K562 (cell line): ENCODE measurements at regions not wholly inside any gene's neighbourhood (a gene's known extent, or its start where the extent isn't known, plus 50 kb on each side); places are given as distances from the start of the nearest gene placed in this dataset.

ENCODE experiments used
- ATAC-seq: fragments of 200-7000 bp; cut with Tn5 transposase; 3 replicates; pipeline ENCODE4 v1.9.1; 2020; ENCODE audit warnings: moderate library complexity
- BruUV-seq: library from RNA; stranded (reverse); fragments of 400-500 nt; replicated peaks from 2 replicates; lab custom pipeline; 2021; lab: Mats Ljungman, UMichigan
- CTCF ChIA-PET: fragments of 300-600 bp; formaldehyde crosslinking; extraction: SDS; loops from one replicate; lab custom pipeline; 2021; ENCODE audit warnings: low intra/inter-chr PET ratio; lab: Yijun Ruan, JAX
- POLR2A ChIA-PET: fragments of 300-600, 350-650 bp; sonication (Branson Sonifier 250); formaldehyde crosslinking; extraction: SDS; loops from one replicate; lab custom pipeline; 2021; ENCODE audit warnings: antibody characterized with exemption, inconsistent platforms; lab: Yijun Ruan, JAX
- DNase-seq, 4 experiments: peaks; one replicate each; pipeline versions ENCODE4 v3.0.0 to v3.0.0-alpha.2; 2011 to 2018; ENCODE audit warnings: low spot score in 3 of 4, mixed read lengths in 3 of 4; ENCODE audit errors: extremely low read depth in 1 of 4
- FAIRE-seq: peaks from 2 replicates; lab custom pipeline; 2011; peaks lifted over from hg19 to GRCh38; lab: Jason Lieb, UNC
- H2AFZ ChIP-seq: 2 replicates; pipeline ENCODE4 v1.6.0; 2011; ENCODE audit warnings: low read depth, low read length, control low read depth, inconsistent platforms
- H3K27ac ChIP-seq: fragments of 200-600 bp; 3 replicates; pipeline ENCODE4 v1.8.0; 2011; ENCODE audit warnings: low read depth, mild to moderate bottlenecking, control low read depth, inconsistent platforms, low read length, moderate library complexity, mixed read lengths; ENCODE audit errors: extremely low read depth
- H3K27me3 ChIP-seq, 2 experiments: fragments of 300-600 bp in 1 of 2; 2 replicates in 1 of 2; 3 replicates in 1 of 2; pipeline versions ENCODE4 v1.6.0 to v1.8.0; 2011; ENCODE audit warnings: inconsistent platforms in 2 of 2, low read length in 2 of 2, mild to moderate bottlenecking in 1 of 2, mixed read lengths in 1 of 2, moderate library complexity in 1 of 2; ENCODE audit not compliant: control insufficient read depth in 2 of 2, insufficient read depth in 2 of 2
- H3K36me3 ChIP-seq: fragments of 300-600 bp; 3 replicates; pipeline ENCODE4 v1.8.0; 2011; ENCODE audit warnings: mild to moderate bottlenecking, low read length, inconsistent platforms; ENCODE audit not compliant: control insufficient read depth, insufficient read depth
- H3K4me1 ChIP-seq, 2 experiments: fragments of 200-600 bp in 1 of 2; replicated peaks in 1 of 2; 2 replicates in 1 of 2; 3 replicates in 1 of 2; pipeline versions ENCODE4 v1.5.1 to v1.8.0; 2011; ENCODE audit warnings: inconsistent platforms in 2 of 2, low read length in 2 of 2, mild to moderate bottlenecking in 1 of 2, mixed read lengths in 1 of 2, moderate library complexity in 1 of 2; ENCODE audit not compliant: control insufficient read depth in 2 of 2, insufficient read depth in 2 of 2
- H3K4me2 ChIP-seq: 2 replicates; pipeline ENCODE4 v1.6.1; 2011; ENCODE audit warnings: low read length, control low read depth, inconsistent platforms, mixed read lengths; ENCODE audit not compliant: insufficient read depth
- H3K4me3 ChIP-seq: fragments of 200-600 bp; sonication (generic), shearing (Covaris generic); 2 replicates; pipeline ENCODE4 v1.5.1; 2016; ENCODE audit warnings: control low read depth, inconsistent platforms
- H3K79me2 ChIP-seq: fragments of 200-600 bp; 3 replicates; pipeline ENCODE4 v1.8.0; 2011; ENCODE audit warnings: low read length, inconsistent platforms; ENCODE audit not compliant: control insufficient read depth, insufficient read depth
- H3K9ac ChIP-seq, 2 experiments: 2 replicates each; pipeline versions ENCODE4 v1.6.0 to v1.6.1; 2011; ENCODE audit warnings: low read depth in 2 of 2, low read length in 2 of 2, control low read depth in 1 of 2, inconsistent platforms in 1 of 2, mild to moderate bottlenecking in 1 of 2, mixed read lengths in 1 of 2; ENCODE audit not compliant: insufficient read depth in 1 of 2
- H3K9me1 ChIP-seq: one replicate; pipeline ENCODE4 v1.6.0; 2011; ENCODE audit warnings: inconsistent platforms, mild to moderate bottlenecking, low read length, moderate library complexity; ENCODE audit not compliant: control insufficient read depth, insufficient read depth
- H3K9me3 ChIP-seq: replicated peaks from 2 replicates; pipeline ENCODE4 v1.5.1; 2011; ENCODE audit warnings: low read depth, low read length, inconsistent platforms; ENCODE audit not compliant: control insufficient read depth, insufficient read depth
- H4K20me1 ChIP-seq: replicated peaks from 2 replicates; pipeline ENCODE4 v1.6.1; 2011; ENCODE audit warnings: low read length, inconsistent platforms, mixed read lengths; ENCODE audit not compliant: control insufficient read depth, insufficient read depth
- KDM1A ChIP-seq, 2 experiments: fragments of 450-650 bp; IDR thresholded peaks; 2 replicates each; pipeline ENCODE4 v1.6.1; 2016; ENCODE audit warnings: mild to moderate bottlenecking in 2 of 2
- KLF10 ChIP-seq: fragments of 250-450 bp; sonication (Bioruptor Pico); IDR thresholded peaks from 2 replicates; pipeline ENCODE4 v1.6.1; 2021; ENCODE audit warnings: matching md5 sums
- KLF13 ChIP-seq: fragments of 450-650 bp; IDR thresholded peaks from 2 replicates; pipeline ENCODE4 v1.6.1; 2016; ENCODE audit warnings: missing genetic modification characterization, low read depth, mild to moderate bottlenecking, missing compliant biosample characterization, moderate library complexity, borderline replicate concordance
- MAZ ChIP-seq, 2 experiments: fragments of 450-650 bp in 1 of 2; sonication (generic) in 1 of 2; formaldehyde crosslinking; IDR thresholded peaks in 1 of 2; conservative IDR thresholded peaks in 1 of 2; 2 replicates each; pipeline versions ENCODE4 v1.4.0 to v1.5.0; 2020; ENCODE audit warnings: mild to moderate bottlenecking in 1 of 2, missing genetic modification reagents in 1 of 2
- YY1 ChIP-seq, 3 experiments: IDR thresholded peaks; 2 replicates each; pipeline ENCODE4 v1.6.1; 2011; ENCODE audit warnings: low read length in 2 of 3, mild to moderate bottlenecking in 2 of 3, moderate library complexity in 2 of 3, borderline replicate concordance in 1 of 3, control low read depth in 1 of 3, low read depth in 1 of 3; ENCODE audit not compliant: insufficient read depth in 3 of 3, insufficient replicate concordance in 2 of 3, control insufficient read depth in 1 of 3, insufficient read length in 1 of 3; ENCODE audit errors: extremely low read depth in 1 of 3
- ZC3H11A ChIP-seq: IDR thresholded peaks from 2 replicates; pipeline ENCODE4 v1.6.1; 2012; ENCODE audit warnings: low read depth, low read length, improper control_type of control experiment
- WGBS: fragments of 100-300 bp; shearing (Covaris generic); methylation state at CpG from one replicate; pipeline ENCODE4 v1.1.6; 2016; ENCODE audit warnings: low coverage, mixed read lengths; ENCODE audit not compliant: insufficient coverage; ENCODE audit errors: missing lambda C conversion rate; 5-methylcytosine and 5-hydroxymethylcytosine counted together
- in situ Hi-C: fragments of 300-500 bp; cut with MboI; formaldehyde crosslinking; loops from 4 replicates; pipeline ENCODE4 v1.15.0; 2018; ENCODE audit warnings: inconsistent platforms, mixed read lengths
- intact Hi-C: fragments of 100-400 bp; cut with micrococcal nuclease; formaldehyde crosslinking; loops from 2 replicates; pipeline ENCODE4 v1.14.2; 2022

- H3K27ac ChIP-seq = no peak overlapping the region
- TF ChIP-seq ZC3H11A (no peak), KLF10 (CRISPR knock-in tag) (no peak), KLF13 (no peak), MAZ (CRISPR knock-in tag; conservative IDR thresholded peaks at IDR 0.05 in 1 of 2, IDR thresholded peaks at IDR 0.05 in 1 of 2) (no peak)
- H3K4me1 ChIP-seq = no peaks in the 10 kb centered on the region
- no peaks in the 10 kb centered on the region for H3K9me1 ChIP-seq
- no peak overlapping the region for H3K4me3 ChIP-seq
- ChIA-PET POLR2A (no interaction called here), CTCF (no interaction called here)
- intact Hi-C loops = no loop called here
- no peaks in the 10 kb centered on the region for H4K20me1 ChIP-seq
- BruUV-seq = no TSS peak
- no peaks in the 10 kb centered on the region for H3K9me3 ChIP-seq
- no peak overlapping the region for H2AFZ ChIP-seq
- no peak for ATAC-seq
- WGBS = 0% methylated on average over 2 of the region's 3 CpGs
- H3K79me2 ChIP-seq = no peaks in the 10 kb centered on the region
- in situ Hi-C loops = no loop called here
- no peaks in the 10 kb centered on the region for H3K36me3 ChIP-seq
- FAIRE-seq = no peak
- DNase-seq = no peak
- no peak overlapping the region for H3K9ac ChIP-seq
- no peaks in the 10 kb centered on the region for H3K27me3 ChIP-seq
- no peak overlapping the region for H3K4me2 ChIP-seq
Observed at GRCh38 chr3:63004448-63004847, 129.2 kb upstream of the CADPS start.

- peak; percentile 40; the same call in 2 of the 3 replicates for ATAC-seq
- H3K9me3 ChIP-seq = no peaks in the 10 kb centered on the region
- intact Hi-C loops (no loop called here), in situ Hi-C loops (no loop called here)
- H3K79me2 ChIP-seq = no peaks in the 10 kb centered on the region
- H3K27ac ChIP-seq = no peak overlapping the region
- POLR2A ChIA-PET = no interaction called here
- no peaks in the 10 kb centered on the region for H4K20me1 ChIP-seq
- no peaks in the 10 kb centered on the region for H3K27me3 ChIP-seq
- H3K4me2 ChIP-seq = no peak overlapping the region
- TF ChIP-seq YY1 (IDR thresholded peaks at IDR 0.05; ENCODE audit: borderline replicate concordance in 1 of 3, control insufficient read depth in 1 of 3, extremely low read depth in 1 of 3, insufficient read depth in 3 of 3, insufficient read length in 1 of 3, insufficient replicate concordance in 2 of 3, low read depth in 1 of 3, low read length in 2 of 3) (peak in 1 of 3 experiments; percentile 40), KDM1A (IDR thresholded peaks at IDR 0.05) (no peak)
- TF ChIP-seq, all 486 proteins: peak for 1
- no peak overlapping the region for H3K4me3 ChIP-seq
- WGBS = 0% methylated on average over 9 of the region's 11 CpGs
- no peaks in the 10 kb centered on the region for H3K36me3 ChIP-seq
- FAIRE-seq = no peak
- CTCF ChIA-PET = no interaction called here
- BruUV-seq = no TSS peak
- H3K9ac ChIP-seq = no peak overlapping the region
- H2AFZ ChIP-seq = no peak overlapping the region
- DNase-seq = peak in 1 of 4 experiments; percentile 5
- H3K4me1 ChIP-seq = no peaks in the 10 kb centered on the region
- H3K9me1 ChIP-seq = no peaks in the 10 kb centered on the region
Observed at GRCh38 chr3:63015614-63016309, 140.5 kb upstream of the CADPS start.
